ENCODE measurements at regions not wholly inside any gene's neighbourhood (a gene's known extent, or its start where the extent isn't known, plus 50 kb on each side); places are given as distances from the start of the nearest gene placed in this dataset.

DNA sequence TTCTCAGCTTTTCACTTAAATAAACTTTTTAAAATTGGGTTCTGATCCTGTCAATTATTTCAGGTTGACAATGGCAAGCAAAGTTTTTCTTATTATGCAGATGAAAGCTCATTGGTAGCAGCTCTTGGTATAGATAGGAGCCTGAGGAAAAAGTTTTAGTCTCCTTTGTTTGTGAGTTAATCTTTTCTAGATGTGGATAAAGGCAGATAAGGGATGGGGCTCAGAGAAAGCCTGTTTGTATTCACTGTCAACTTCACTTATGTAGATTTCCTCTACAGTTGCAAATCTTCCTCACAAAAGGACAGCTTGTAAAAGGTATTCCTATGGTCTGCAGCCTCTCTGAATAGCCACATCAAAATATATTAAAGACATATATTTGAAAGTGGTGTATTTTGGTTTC lies 224.5 kb upstream of the SPOPL start:
- TF ChIP-seq, protein P1, sequence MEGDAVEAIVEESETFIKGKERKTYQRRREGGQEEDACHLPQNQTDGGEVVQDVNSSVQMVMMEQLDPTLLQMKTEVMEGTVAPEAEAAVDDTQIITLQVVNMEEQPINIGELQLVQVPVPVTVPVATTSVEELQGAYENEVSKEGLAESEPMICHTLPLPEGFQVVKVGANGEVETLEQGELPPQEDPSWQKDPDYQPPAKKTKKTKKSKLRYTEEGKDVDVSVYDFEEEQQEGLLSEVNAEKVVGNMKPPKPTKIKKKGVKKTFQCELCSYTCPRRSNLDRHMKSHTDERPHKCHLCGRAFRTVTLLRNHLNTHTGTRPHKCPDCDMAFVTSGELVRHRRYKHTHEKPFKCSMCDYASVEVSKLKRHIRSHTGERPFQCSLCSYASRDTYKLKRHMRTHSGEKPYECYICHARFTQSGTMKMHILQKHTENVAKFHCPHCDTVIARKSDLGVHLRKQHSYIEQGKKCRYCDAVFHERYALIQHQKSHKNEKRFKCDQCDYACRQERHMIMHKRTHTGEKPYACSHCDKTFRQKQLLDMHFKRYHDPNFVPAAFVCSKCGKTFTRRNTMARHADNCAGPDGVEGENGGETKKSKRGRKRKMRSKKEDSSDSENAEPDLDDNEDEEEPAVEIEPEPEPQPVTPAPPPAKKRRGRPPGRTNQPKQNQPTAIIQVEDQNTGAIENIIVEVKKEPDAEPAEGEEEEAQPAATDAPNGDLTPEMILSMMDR (IDR thresholded peaks at IDR 0.05) = no peak
- TF ChIP-seq POLR2A (IDR thresholded peaks at IDR 0.05; ENCODE audit: low read depth) = no peak
- no peak for TF ChIP-seq EP300 (IDR thresholded peaks at IDR 0.05)

All from esophagus muscularis mucosa (tissue), 4 donors.